A172 (cell line): ENCODE measurements at regions not wholly inside any gene's neighbourhood (a gene's known extent, or its start where the extent isn't known, plus 50 kb on each side); places are given as distances from the start of the nearest gene placed in this dataset.

Experiments used
- DNase-seq: peaks from one replicate; pipeline ENCODE4 v3.0.0-alpha.2; 2015; ENCODE audit warnings: low spot score

DNA sequence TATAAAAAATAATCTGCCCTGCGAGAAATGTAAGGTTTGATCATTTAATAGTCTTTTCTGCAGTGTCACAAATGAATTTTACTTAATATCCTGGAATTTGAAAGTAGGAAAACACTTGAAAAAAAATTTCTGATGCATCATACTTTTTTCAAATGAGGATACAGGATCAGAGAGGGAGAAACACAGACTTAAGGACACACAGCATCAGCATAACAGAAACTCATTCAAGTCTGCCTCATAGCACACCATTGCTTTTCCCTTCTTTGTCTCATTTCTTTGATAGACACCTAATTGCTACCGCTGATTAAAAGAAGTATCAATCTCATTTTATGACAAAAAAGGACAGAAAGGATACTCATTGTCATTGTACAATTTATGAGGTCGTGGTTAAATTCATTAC is 319.0 kb downstream of the TMEM114 start:
- no peak for DNase-seq

DNA sequence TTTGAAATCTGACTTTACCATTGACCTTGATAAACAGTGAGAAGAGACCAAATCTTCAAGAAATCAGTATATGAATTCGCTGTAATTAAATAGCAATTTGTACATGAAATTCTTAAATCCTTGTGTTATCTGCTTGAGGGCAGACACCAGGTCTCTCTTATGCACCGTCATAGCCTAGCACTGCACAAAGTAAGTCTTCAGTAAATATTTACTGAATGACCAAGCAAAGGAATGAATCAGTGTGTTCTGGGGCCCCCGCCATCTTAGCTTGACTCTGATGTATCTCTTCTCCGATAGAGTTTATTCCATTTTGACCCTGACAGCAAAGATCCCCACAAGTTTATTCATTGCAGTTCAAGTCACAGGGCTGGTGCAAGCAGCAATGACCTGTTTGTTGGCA is 328.0 kb downstream of the TMEM114 start:
- DNase-seq = no peak

DNA sequence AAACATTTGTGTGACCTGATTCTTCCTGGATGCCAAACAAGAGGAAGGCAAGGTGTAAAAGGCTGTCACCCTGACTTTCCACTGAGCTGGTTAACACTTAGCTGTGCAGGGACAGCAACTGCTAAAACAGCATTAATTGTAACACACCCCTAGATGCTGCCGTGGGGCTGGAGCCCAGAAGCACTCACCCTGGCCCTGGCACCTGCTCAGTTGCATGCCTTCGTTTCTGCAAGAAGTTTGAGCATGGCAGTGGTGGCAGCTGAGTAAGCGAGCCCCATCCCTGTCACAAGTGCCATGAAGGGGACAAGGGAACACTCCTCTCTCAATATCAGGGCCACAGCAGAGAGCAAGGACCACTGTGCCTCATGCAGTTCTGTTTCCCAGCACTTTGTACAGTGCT is 330.2 kb downstream of the TMEM114 start:
- no peak for DNase-seq

DNA sequence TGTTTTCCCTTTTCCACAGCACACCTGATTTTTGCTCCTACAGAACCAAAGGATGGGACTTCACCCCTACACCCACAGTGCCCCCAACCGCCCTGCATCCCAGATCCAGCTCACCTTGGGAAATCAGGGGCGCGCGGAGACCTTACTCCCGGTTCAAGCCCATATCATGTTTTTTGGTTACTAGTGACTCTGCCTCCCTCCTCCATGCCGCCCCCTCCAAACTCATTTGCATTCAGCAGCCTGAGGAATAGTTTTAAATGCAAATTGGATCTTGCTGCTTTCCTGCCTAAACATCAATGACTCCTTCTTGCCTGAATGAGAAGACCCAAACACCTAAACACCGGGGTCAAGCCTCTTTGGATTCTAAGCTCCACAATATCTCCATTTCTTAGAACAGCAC is 331.8 kb downstream of the TMEM114 start:
- DNase-seq = no peak

DNA sequence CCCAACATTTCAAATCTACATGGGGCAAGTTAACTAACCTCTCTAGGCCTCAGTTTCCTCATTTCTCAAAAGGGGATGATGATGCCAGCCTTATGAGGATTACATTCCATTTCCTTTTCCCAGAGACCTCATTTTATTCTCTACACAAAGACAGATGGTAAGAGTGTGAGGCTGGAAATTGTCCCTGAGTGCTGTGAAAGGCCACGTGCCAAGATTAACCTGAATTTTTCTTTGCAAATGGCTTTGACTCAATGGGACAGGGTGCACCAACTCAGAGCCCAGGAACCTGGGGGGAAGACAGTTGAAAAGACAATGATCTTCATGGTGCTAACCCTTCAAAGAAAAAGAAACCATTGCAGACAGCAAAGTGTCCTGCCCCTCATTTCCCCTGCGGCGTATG is 332.8 kb downstream of the TMEM114 start:
- no peak for DNase-seq

DNA sequence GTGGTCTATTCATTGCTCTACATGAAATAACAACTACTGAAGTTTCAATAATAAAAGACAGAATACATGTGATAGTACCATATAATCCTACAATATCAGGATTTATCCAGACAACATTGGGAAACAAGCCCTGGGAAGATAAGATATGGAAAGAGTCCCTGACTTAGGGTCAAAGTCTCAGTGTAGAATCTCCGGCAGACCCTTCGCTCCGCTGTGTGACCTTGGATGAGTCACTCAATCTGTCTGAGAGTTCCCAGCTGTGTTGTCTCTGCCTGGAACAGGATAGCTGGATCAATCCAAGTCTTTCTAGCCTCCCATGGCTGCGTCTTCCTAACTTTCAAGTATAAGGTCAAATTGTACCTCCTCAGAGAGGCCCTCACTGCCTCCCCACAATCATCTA is 335.9 kb downstream of the TMEM114 start:
- no peak for DNase-seq

DNA sequence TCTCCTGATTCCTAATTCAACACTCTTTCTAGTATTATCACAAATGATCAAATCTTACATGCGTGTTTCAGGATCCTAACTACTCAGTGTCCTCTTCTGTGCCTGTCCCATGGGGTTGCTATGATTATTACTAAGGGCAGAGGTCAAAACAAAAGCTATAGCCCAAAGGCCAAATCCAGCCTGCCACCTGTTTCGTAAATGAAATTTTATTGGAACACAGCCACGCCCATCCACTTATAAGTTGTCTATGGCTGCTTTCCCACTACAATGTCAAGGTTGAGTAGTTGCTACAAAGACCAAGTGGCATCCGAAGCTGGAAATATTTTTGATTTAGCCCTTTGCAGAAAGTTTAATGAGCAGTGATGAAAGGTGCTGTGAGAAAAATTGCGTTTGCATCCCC is 336.6 kb downstream of the TMEM114 start:
- no peak for DNase-seq

DNA sequence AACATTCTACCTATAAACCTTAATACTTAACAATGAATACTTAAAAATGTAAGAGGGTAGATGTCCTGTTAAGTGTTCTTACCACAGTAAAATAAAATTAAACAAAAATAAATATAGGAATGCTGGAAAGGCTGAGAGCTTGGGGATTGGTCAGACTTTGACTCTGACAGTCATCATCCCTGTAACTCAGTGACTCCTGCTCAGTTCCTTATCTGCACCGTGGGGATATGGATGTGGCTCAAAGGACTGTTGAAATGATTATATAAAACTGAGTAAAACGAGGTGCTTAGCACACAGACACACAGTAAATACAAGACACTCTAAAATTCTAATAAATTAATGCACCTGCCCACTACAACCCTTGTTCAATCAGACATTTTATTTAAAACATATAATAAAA is 338.6 kb downstream of the TMEM114 start:
- DNase-seq = no peak

DNA sequence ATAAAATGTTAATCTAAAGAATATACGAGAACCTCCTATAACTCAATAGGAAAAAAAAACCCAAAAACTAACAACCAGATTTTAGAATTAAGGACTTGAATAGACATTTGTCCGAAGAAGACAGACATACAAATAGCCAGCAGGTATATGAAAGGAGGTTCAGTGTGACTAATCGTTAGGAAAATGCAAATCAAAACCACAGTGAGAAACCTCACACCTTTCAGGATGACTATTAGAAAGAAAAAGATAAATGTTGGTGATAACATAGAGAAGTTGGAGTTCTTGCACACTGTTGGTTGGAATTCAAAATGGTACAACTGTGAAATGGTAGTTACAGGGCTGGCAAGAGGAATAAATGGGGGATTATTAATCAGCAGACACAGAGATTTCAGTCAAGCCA is 339.0 kb downstream of the TMEM114 start:
- no peak for DNase-seq

DNA sequence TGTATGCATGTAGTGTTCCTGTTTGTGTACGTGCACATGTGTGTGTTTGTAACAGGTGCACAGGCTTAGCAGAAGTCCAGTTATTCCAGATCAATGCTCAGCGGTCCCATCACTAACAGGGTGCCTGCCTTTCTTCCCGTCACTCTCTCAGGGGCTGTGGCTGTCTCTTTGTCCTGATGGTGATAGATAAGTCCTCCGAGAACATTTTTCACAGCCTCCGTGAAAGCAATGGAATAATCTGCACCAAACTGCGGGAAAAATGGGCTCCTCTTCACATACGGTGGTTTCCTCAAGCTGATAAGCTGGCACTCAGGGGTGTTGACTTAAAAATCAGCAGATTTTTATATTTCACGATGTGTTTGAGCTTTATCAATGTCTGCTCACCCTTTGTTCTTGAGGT is 342.3 kb downstream of the TMEM114 start:
- DNase-seq = no peak

DNA sequence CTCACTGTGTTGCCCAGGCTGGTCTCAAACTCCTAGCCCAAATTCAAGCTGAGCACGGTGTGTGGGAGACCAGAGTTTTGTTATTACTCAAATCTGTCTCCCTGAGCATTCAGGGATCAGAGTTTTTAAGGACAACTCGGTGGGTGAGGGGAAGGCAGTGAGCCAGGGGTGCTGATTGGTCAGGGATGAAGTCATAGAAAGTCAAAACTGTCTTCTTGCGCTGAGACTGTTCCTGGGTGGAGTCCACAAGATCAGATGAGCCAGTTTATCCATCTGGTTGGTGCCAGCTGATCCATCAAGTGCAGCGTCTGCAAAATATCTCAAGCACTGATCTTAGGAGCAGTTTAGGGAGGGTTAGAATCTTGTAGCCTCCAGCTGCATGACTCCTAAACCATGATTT is 346.3 kb downstream of the TMEM114 start:
- DNase-seq = no peak

DNA sequence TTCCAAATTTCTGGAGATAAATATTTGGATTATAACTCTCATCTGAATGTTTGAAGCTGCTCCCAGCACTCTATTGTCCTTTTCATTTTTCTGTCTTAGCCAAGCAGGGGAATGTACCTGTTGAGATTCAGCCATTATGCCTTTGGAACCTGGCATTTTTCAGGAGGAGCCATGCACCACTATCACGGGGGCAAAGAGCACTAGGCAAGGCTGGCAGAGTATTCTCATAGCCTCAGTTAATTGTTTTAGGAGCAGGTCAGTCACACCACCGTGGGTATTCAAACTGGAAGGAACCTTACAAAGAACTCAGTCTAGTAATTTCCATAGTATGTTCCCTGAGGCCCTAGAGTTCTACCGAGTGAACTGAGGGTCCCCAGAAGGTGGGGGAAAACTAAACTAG is 348.9 kb downstream of the TMEM114 start:
- DNase-seq = no peak

DNA sequence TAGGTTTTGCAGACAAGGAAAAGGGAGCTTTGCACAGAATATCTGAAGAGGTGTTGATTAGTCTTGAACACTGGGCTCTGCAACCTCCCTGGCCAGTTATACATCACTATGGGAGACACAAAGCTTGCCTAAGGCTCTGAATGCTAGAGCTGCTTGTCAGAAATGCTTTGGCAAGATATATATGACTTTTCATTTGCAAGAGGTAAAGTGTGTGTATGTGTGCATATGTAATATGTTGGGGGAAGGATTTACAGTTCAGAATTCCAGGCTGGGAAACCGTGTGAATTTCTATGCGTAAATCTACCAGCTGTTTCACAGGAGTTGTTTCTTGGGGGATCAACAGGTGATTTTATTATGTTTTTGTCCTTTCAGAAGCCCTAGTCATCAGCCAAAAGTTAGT is 350.9 kb downstream of the TMEM114 start:
- DNase-seq = no peak

DNA sequence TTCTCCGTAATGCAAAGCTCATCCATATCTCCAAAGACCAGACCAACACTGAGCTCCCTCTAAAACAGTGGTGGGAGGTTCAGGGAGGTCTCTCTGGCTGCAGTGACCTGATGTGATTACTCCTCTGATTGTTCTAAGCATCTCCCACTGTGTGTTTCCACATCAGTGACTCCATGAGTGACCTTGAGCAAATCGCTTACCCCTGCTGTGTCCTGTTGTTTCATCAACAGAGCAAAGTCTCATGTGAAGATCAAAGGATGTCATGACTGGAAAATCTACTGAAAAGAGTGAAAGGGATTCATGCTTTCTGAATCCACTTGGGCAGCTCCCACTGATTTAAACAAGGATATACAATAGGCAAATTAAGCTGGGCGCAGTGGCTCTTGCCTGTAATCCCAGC is 352.9 kb downstream of the TMEM114 start:
- no peak for DNase-seq

DNA sequence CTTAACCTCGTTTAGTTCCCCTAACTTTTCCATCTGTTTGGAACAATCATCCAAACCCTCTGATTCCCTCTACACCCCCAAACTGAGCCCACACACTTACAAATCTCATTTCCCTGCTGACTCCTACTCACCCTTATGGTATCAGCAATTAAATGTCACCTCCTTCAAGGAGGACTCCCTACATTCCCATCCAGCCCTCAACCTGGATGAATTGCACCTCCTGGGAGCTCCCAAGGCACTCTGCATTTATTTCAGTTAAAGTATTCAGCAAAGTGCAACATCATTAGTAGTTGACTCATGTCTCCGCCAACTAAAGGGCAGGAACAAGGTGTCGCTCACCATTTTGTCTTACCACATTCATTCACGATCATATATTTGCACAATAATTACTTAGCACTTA is 353.5 kb downstream of the TMEM114 start:
- no peak for DNase-seq

DNA sequence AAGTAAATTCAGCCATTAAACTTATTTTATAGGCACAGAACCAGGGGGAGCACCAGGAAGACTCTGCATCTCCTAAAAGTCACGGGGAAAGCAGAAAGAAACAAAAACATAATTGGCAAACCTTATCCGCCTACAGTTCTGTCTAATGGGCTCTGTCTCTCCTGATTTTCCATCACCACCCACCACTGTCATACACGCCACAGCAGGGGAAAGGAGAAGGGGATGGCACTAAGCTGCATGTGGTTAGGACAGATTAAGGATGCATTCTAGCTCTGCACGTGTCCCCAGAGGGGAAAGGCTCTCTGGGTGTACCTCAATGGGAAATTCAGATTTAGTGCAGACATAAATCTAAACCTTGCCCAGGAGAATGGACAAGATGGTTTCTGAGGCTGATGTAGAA is 359.8 kb downstream of the TMEM114 start:
- no peak for DNase-seq

DNA sequence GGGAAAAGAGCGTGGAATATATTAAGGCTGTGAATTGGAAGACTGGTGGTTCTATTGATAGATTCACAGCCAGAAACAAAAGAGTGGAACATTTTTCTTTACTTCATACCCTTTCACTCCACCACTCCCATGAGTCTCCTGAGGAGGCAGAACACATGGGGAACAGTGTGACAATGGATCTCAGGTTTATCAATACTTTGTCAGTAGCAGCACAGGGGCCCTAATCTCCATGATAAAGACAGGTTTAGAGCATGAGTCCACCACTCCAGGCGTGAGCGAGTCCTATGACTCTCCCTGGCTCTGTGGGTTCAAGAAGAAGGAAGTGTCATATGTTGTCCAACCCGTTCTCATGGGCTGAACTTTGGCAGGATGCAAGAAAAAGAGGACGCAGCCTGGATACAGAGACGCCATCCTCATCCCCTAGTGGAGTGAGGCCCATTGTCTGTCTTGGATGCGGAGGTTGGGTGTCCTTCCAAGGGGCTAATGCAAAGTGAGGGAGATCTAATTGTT is 361.2 kb downstream of the TMEM114 start:
- DNase-seq = no peak

DNA sequence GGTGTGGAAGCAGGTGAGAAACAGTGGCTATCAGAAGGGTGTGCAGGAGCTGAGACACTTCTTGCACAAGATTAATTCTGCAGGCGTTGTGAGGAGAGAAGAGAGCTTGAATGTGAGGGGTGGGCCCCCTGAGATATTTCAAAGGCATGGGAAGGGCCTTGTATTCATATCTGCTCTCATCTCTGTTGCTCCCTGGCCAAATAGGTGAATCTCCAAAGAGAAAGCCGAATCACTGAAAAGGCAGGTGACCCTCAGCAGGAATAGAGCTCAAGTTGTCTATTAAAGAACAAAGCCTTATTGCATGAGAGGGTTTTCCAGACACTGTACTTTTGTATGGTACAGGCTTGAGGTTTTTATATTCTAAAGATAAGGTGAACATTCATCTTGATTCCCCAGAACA is 373.1 kb downstream of the TMEM114 start:
- no peak for DNase-seq

DNA sequence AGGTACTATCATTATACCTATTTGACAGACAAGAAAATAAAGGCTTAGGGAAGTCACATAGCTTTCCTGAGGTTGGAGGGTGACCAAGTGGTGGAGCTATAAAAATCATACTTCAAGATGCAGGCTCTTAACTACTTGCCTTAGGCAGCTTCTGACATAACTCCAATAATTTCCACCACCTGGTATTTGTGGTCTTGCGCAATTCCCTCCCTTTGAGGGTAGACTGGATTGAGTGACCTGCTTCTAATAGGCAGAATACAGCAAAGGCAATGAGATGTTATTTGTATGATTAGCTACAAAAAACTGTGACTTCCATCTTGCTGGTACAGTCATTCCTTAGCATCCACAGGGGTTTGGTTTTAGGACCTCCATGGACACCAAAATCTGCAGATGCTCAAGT is 385.5 kb downstream of the TMEM114 start:
- DNase-seq = no peak

DNA sequence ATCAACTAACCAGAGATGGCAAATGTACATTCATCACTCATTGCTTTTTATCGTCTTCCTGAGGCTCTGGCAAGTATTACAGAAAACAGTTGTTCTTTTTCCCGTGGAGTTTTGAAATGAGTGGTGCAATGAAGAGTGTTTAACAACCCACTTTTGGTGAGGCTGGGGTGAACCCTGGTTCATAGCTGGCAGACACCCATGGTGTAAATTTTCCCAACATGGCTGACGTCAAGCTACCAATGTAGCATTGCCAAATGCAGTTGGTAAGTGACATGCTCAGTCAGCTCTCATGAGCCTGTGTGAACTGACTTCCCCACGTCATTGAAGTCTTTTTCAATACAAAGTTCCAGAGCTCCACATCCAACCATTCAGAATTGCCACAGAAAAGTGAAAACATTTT is 386.2 kb downstream of the TMEM114 start:
- DNase-seq = no peak

DNA sequence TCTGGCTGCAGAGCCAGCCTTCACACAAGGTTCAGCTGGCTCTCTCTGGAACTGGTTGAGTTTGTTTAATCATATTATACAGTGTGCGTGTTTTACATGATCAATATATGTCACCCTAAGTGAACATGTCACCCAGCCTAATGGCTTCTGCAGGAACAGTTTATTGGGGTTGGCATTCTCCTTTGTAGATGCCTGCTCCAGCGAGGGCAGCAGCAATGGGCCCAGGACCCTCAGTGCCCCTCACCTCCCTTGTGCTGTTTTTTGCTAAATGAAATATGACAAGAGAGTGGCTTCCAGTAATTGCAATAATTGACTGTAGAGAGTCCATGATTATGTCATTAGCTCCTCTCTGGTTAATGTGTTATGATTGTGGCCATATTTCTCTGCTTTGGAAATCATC is 387.2 kb downstream of the TMEM114 start:
- no peak for DNase-seq

DNA sequence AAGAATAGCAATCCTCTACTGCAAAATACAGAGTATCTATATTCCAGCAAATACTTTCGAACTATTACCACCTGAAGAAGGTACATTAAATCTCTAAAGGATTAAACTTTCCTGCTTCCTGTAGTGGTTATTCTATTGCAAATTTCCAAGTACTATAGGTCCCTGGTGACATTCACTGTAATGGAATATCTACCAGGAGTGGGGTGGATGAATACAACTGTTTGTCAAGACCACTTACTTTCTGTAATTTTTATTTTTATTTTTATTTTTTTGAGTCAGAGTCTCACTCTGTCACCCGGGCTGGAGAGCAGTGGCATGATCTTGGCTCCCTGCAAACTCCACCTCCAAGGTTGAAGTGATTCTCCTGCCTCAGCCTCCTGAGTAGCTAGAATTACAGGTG is 389.5 kb downstream of the TMEM114 start:
- DNase-seq = no peak

DNA sequence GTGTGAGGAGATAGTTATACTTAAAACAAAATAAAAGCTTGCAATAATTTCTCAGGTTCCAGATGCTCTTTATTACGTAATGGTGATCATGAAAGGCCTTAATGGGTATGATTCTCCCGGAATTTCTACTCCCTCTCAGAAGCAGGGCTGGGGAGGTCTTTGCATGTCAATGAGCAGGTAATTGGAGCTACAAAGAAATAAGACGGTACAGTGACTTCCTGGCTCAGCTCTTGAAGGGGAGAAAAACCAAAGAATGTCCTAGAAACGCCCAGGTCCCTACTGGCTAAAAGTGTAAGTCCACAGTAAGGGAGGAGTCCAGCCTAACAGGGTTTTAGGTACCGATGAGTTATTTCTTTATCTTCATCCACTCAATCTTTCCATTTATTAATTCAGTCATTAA is 390.9 kb downstream of the TMEM114 start:
- no peak for DNase-seq

DNA sequence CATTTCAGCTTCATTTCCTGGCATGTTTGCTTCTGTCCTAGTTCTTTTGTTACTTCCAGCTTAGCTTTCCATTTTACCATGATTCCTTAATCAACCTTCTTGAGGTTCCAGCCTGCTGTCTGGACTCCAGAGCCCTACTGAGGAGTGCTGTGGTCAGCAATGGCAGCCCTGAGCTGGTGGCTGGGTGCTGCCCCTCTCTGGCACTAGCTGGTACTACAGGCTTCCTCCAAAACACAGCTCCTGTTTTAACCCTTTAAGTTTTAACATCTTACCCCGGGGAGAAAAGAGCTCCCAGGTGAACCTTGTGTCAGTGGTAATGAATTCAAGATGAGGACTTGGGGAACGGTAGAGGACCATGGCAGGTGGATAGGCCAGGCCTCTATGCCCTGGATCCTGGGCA is 395.5 kb downstream of the TMEM114 start:
- no peak for DNase-seq

DNA sequence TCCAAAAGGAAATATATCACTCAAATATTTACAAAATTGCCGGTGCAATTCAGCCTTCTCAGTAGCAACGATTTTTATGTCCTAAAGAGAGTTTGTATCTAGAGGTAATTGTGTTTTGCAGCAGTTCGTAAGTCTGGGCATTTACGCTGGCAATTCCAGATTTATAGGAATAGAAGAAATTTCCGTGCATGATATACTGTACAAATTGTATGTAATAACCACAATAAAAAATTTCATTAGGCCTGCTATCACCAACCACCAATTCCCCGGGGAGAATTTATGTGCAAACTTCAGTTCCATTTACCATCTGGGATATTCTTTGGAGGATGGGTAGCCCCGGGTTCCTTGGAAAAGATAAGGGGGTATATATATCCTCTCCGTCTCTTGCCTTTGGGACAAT is 401.5 kb downstream of the TMEM114 start:
- no peak for DNase-seq
